ENCODE measurements at regions not wholly inside any gene's neighbourhood (a gene's known extent, or its start where the extent isn't known, plus 50 kb on each side); places are given as distances from the start of the nearest gene placed in this dataset.

DNA sequence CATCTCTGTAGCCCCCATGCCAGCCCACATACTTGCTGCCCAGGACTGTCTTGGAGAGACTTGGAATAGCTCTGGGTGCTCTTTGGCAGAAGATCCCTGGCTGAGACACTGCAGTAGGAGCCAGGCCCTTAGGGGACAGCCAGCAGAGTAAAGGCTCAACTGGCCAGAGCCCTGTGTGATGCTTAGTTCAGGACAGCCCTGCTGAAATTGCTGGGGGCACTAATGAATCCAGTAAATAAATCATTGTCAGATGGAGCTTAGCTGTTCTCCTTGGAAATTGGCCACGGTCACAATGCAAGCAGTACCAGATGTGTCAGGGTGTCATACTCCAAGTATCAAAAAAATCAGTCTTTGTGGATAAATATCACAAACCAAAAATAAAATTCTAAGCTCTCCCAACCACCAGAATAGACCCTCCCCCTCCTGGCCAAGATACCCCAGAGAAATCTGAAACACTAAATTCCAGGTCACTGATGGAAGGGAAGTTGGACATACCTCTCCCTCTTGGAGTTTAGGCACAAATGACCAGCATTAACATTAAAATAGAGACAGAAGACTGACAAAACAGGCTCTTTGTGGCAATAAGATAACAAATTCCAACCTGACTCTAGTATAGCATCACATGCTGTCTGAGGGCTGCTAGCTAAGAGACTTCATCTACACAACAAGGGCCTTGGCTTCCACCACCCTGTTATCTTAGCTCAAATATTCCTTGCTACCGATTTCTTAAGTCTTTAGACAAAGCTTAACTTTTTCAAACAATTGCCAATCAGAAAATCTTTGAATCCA lies 83.2 kb upstream of the DNAH14 start:
- no peak for DNase-seq (ENCODE audit: low spot score)

DNA sequence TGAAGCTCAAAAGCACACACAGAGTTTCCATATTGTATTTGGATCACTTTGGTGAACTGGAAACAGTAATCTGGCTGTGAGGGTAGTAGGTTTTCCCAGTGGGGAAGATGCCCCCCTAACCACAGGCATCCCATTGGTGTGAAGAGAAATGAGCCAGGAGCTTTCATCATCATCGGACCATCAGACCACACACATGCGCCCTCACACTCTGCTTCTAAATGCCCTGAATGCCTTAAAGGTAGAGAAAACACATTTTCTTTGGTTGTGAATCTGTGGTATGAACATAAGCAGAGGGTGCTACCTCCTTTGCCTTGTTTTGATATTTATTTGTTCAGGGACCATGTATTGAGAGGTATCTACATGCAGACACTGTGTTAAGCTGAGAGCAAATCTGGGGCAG lies 79.0 kb upstream of the DNAH14 start:
- DNase-seq (ENCODE audit: low spot score): no peak

DNA sequence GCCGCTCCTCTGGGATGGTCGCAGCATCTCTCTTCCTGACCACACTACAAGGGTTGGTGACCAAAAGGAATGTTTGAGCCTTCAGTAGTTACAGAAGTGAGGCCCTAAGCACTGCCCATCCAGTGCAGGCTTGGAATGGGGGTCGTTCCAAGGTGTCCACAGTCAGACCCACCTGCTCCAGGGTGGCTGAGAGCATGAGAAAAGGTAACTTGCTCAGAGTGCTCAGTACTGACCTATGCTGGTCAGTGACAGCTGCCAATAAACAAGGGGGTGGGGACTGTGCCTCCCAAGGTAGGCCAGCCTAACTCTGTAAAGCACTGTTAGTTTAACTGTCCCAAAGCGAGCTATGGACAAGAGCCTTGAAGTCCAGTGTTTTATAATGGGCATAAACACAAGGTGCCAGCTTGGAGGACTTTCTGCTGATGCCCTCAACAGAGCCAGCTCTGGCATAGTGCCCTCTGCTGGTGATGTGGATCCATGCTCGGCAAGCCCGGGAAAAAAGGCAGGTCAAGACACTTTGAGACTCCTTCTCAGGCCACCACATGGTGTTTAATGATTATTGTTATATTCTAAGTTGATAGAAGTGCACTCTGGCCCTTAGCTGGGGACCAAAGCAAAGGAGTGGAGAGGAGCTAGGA lies 78.1 kb upstream of the DNAH14 start:
- peak; percentile 53 for DNase-seq (ENCODE audit: low spot score)

DNA sequence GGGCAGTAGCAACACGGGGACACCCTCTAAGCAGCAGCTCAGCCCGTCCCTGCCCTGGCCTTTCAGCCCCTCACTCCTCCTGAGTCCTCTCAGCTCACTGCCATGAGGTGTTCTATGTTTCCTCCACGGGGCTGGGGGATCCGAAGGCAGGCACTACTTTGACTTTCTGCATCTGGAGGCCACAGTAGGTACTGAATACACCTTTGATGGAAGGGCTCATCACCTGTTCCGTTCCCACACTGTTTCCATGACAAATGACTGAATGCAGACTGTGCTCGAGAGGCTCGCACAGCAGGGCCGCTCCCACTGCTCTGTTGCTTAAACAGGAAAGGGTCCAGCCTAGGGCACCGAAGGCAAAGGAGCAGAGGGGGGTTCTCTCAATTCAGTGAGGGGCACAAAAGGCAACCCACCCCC lies 77.6 kb upstream of the DNAH14 start:
- DNase-seq (ENCODE audit: low spot score): no peak

DNA sequence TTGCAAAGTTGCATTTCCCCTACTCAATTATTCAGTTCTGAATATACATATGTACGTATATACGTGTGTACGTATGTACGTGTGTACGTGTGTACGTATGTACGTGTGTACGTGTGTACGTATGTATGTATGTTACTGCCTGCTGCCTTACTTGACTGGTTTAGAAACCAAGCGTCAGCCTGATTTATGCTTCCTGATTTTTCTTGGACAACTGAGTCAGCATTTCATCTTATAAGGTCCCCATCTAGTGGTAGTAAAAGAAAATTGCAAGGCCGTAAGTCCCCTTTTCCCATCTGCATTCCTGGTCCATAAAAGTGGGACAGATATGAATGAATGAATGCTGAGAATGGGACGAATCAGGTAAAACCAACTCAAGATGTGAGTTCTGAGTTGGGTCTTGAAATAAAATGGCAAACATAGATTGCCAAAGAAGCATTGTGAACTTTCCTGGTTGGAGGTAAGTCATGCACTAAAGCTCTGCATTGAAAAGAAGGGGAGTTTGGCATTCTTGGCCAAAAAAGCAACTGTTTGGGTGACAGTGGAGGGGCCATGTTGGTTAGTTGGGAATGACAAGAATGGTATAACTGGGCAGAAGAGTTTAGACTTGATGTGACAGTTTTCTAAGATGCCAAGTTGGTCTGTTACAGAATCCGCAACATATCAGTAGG lies 76.4 kb upstream of the DNAH14 start:
- peak; percentile 33 for DNase-seq (ENCODE audit: low spot score)

DNA sequence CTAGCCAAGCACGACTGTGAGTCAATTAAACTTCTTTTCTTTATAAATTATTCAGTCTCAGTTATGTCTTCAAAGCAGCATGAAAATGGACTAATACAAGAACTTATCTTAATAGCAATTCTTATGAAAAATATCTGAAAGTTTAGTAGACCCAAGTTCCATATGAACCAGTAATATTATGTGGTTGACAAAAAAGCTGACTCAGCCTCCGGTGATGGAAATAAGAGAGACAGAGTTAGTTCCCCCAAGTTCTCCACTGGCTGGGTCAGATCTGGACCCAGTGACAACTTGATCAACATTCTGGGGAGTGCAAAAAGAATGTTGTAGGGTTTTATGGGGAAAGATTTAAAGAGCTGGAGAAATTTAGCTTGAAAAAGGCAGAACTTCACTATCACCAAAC lies 72.5 kb upstream of the DNAH14 start:
- DNase-seq (ENCODE audit: low spot score): no peak

DNA sequence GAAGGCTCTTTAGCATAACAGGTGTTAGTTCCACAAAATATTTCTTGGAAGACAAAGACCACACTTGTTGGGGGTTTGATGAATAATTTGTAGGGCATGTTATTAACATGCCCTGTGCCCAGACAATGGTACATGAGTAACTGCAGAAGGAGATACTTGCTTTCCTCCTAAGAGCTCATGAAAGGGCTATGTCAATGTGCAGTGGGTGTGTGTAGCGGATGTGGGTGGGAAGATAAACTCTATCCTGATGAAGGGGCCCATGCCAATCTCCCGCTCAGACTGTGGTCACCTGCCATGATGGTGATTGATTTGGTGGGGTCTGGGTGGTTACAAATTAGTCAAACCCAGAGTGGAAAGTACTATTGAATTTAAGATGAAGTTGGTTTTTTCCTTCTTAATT lies 69.8 kb upstream of the DNAH14 start:
- DNase-seq (ENCODE audit: low spot score): no peak

DNA sequence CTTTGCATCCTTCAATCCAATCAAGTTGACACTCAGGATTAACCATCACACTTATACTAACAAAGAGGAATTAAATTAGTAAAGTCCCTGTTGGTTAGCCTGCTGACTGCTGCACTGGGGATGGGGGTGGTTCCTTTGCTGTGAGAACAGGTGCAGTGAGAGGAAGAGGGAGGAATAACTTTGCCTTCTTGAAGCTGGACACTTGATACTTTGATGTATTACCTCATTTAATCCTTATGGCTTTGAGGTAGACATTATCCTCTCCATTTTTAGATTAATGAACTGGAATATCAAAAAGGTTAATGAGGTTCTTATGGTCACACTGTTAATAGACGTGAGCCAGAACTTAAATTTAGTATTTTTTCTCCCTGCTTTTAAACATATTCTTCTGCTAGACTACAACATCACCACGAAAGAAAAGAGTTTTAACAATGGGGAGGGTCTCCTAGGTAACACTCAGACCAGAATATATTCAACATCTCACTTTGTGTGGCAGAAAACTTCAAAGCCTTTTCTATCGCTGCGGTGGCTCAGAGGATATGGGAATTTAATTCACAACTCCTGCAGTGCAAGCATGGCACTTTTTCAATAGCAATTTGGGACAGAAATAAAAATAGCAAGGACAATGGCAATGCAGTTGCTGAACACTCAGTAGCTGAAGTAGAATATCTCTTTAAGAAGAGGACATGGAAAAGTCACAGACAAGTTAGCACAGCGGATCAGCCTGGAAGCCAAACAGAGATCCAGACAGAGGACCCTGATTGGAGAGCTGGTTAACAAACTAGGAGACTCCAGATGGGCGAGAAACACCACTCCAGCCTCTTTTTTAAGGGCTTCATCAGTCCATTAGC lies 68.8 kb upstream of the DNAH14 start:
- DNase-seq (ENCODE audit: low spot score): no peak

DNA sequence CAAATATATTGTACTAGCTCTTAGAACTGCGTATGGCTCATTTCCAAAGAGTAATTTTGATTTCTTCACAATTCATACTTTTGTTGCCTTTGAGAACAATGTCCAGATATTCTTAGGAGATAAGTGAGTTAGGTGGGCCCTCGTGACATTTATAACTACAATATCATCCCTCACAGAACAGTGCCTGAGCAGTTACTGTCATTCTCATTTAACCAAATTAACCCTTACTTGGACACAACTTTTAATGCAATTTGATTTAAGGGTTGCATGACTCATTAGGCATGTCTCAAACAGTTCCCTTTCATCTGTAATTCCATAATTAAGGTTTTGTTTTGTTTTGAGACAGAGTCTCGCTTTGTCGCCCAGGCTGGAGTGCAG lies 68.1 kb upstream of the DNAH14 start:
- no peak for DNase-seq (ENCODE audit: low spot score)

DNA sequence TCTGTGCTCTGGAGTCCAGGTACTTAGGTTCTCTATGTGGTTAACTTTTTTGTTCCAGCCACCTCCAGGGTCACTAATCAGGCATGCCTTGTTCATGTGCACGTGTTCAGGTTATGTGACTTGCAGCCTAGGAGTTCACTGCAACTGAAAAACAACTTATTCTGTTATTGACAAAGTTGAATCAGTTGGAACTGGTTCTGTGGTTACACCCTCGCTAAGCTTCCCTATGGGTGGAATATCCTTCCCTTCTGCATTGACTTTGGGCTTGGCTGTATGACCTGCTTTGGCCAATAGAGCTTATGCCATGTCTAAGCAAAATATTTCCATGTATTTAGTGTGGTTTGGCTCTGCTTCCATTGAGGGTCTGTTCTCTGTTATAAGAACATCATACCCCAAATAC lies 66.0 kb upstream of the DNAH14 start:
- no peak for DNase-seq (ENCODE audit: low spot score)

DNA sequence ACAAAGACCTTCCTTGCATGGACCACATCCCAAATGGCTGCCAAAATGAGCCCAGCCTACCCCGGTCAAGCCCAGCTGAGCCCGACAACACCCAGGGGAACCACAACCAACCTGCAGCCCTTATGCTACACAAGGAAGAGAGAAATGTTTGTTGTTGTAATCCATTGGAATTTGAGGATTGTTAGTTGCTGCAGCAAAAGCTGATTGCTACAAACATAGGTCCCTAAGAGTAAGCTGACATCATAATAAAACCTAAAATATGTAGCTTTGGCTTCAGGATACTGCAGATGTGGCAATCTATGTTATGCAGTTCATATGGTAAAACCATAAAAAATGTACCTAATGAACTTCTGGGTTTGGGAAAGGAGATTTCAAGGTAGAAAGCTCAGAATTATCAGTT lies 65.5 kb upstream of the DNAH14 start:
- DNase-seq (ENCODE audit: low spot score): no peak

DNA sequence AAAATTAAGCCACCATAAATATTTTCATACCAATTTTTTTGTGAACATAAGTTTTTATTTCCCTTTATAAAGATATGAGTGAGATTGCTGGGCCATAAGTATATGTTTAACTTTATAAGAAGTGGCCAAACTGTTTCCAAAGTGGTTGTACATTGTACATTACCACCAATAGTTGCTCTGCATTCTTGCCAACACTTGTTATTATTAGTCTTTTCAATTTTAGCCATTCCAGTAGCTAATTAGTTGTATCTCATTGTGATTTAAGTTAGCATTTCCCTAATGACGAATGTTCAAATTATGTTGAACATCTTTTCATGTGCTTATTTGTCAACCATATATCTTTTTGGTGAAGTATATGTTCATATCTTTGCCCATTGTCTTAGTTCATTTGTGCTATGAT lies 64.0 kb upstream of the DNAH14 start:
- DNase-seq (ENCODE audit: low spot score): no peak

DNA sequence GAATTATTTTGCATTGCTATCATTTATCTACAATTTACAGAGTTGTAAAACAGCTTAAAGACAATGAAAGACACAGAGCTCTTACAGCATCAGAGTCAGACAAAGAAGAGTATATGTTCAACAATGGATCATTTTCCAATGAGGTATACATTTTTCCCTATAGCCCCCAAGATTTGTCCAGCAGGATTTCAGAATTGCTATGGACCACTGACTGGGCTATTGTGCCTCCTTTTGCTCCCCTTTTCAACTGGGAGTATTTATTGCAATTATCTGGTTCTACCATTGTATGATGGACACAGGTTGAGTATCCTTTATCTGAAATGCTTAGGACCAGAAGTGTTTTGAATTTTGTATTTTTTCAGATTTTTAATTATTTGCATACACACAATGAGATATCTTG lies 62.5 kb upstream of the DNAH14 start:
- DNase-seq (ENCODE audit: low spot score): no peak

DNA sequence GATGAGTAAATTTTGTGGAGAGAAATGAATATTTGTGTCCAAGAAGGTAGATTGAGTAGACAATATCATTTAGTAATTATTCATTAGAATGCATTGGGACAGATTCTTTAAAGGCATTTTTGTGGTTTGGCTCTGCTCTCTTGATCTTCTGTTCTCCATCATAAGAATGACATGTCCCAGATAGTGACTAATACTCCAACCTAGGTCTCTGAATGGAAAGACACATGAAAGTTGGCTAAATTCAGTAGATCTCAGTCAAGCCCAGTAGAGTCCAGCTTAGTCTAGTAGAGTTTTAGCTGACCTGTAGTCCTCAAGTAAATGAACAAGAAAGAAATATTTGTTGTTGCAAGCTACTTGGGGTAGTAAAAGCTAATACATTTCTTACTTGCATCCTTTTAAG lies 61.8 kb upstream of the DNAH14 start:
- no peak for DNase-seq (ENCODE audit: low spot score)

DNA sequence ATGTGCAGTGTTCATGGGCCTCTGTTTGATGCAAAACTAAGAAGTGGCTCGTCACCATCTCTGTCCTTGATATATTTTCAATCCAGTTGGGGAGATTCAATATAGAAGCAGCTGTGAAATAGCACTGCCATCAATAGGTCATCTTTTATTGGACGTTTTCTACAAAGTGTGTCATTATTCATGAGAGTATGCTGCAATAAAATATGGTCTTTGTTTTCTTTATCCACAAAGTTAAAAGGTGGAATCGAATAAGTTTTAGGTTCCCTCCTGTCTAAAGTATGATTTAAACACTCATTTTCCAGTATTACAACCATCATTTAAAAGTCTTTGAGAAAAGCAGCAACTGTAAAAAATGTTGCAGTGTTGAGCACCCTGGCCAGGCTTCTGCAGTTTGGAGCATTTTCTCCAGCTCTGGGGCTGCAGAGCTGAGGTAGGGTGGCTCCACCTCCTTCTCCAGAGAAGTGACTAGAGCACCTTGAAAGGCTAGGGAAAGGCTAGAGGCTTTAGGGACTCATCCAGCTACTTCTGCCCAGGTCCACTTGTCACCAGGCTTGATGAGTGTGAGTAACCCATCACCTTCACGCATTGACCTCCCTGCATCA lies 56.5 kb upstream of the DNAH14 start:
- DNase-seq (ENCODE audit: low spot score): no peak

DNA sequence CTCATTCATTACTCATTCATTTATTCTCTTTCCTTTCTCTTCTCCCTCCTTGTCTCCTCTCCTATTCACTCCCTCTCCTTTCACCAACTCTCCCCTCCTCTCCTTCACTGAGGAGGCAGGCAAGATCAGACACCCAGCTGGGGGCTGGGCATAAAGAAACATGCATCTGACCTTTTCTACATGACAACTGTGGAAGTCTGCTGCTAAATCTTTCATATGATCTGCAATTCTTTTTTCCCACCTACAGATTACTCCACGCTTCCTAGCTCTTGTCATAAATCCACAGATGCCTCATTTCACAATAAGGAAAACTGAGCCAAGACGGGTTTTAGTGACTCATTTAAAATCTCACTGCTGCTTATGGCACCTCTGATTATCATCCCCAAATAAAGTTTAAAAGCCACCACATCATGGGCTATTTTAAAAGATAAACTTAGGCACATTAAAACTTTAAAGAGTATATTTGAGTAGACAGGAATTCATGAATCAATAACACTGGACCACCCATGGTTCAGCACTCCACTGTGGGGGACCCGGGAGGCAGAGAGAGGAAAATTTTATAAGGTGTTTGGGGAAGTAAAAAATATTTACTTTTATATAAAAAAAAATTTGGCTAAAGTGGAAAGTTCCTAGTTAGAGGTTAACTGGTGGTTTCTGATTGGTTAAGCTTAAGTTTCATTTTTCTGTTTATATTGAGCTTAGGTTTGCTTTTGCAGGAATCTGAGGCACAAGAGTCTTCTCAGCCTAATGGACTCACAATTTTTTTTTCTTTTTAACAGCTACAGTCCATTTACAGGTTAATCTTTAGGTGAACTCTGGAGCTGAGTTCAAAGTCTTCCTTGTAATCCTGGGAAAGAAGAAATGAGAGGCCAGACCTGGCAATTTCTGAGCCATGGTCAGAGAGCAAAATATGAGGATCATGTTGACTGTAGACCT lies 55.8 kb upstream of the DNAH14 start:
- no peak for DNase-seq (ENCODE audit: low spot score)

DNA sequence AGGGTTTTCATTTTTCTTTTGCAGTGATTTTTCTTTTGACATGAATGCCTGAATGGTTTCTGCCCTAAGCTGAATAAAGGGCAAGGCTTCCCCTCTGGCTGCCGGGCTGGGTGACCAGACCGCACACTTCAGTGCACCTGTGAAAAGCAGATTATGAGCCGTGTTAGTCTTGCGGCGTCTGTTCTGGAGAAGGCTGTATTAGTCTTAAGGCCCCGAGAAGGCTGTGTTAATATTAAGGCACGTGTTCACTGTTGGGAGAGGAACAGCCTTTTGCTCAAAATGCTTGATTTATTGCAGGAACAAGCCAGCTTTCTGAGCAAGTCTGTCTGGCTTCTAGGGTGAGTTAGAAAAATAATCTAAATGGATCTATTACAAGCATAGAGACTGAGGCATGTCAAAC lies 54.7 kb upstream of the DNAH14 start:
- no peak for DNase-seq (ENCODE audit: low spot score)

DNA sequence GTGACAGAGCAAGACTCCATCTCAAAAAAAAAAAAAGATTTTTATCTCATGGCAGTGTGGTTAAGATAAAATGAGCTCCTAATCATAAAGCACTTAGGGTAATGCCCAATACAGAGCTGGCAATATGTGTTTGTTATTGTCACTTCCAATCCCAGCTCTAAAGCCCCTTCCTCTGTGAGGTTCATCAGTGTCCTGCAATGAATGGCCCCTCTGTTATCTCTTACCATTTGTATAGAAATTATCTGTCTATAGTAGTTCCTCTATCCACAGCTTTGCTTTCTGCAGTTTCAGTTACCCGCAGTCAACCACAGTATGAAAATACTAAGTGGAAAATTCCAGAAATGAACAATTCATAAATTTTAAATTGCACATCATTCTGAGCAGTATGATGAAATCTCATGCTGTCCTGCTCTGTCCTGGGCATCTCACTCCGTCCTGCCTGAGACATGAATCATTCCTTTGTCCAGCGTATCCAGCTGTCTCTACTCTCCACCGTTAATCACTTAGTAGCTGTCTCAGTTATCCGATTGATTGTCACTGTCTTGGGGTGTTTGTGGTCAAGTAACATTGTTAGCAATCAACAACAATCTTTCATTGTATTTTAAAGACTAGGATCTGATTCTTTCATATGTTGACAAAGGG lies 50.2 kb upstream of the DNAH14 start:
- DNase-seq (ENCODE audit: low spot score): no peak

Measured in hematopoietic multipotent progenitor cell treated with erythropoietin and hydrocortisone succinate and interleukin-3 and kit ligand, for 15 days (in vitro differentiated cells).